Stimulated activated effector memory CD8-positive, alpha-beta T cell treated with anti-CD3 and anti-CD28 coated beads, Interleukin-12 subunit alpha, Interleukin-12 subunit beta, amount 100 ng/mL, for 72 hours (primary cell): ENCODE measurements at regions not wholly inside any gene's neighbourhood (a gene's known extent, or its start where the extent isn't known, plus 50 kb on each side); places are given as distances from the start of the nearest gene placed in this dataset.

Source experiments
- ATAC-seq: fragments of 150-1000 bp; cut with Tn5 transposase; 2 replicates; pipeline ENCODE4 v1.10.0; 2021
- DNase-seq, 2 donors: peaks; one replicate each; pipeline ENCODE4 v3.0.0; 2021 to 2022; ENCODE audit warnings: low spot score in 2 of 2
- H3K27ac Mint-ChIP-seq: one replicate; pipeline ENCODE4 v1.8.0; 2022; ENCODE audit warnings: mild to moderate bottlenecking, mixed read lengths
- H3K36me3 Mint-ChIP-seq: one replicate; pipeline ENCODE4 v1.8.0; 2022; ENCODE audit warnings: mild to moderate bottlenecking, mixed read lengths
- H3K4me1 Mint-ChIP-seq: one replicate; pipeline ENCODE4 v1.8.0; 2022; ENCODE audit warnings: mixed read lengths
- H3K4me3 Mint-ChIP-seq: one replicate; pipeline ENCODE4 v1.8.0; 2022; ENCODE audit warnings: mild to moderate bottlenecking, mixed read lengths
- H3K9me3 Mint-ChIP-seq: one replicate; pipeline ENCODE4 v1.8.0; 2022; ENCODE audit warnings: mixed read lengths

DNA sequence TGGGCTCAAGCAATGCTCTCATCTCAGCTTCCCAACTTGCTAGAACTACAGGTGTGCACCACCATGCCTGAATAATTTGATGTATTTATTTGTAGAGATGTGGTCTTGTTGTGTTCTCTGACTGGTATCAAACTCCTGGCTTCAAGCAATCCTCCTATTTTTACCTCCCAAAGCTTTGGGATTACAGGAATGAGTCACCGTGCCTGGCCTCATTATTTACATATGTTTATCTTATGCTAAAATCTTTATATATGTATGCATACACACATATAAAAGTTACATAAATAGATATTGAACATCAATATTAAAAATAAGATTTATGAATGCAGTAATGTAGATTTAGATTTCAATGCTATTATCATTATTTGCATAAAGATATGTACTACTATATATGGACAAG is 1634.5 kb upstream of the LRRTM3 start:
- Mint-ChIP-seq H3K36me3 (no peaks in the 10 kb centered on the region), H3K4me1 (no peaks in the 10 kb centered on the region), H3K4me3 (no peak overlapping the region), H3K27ac (no peak overlapping the region), H3K9me3 (peaks cover 13% of the 10 kb centered on the region)
- DNase-seq (no peak), ATAC-seq (no peak)

DNA sequence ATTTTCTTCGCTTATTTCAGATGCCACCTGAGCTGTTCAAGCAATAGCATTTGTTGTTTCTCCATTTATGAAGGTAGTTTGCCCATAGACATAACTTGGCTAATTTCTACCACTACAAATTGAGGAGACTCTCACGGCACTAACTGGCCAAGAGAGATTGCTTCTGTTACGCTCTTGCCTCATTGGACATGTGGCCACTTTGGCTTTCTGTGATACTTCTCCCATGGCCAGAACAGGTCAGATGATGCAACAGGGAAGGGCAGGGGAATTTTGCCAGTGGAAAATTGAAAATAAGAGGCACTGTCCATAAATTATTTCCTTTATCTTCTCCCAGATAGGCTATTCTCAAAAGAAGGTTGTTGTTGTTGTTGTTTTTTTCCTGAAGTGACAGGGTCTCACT is 1633.3 kb upstream of the LRRTM3 start:
- no peak for ATAC-seq
- H3K27ac Mint-ChIP-seq: no peak overlapping the region
- DNase-seq: no peak
- no peaks in the 10 kb centered on the region for H3K4me1 Mint-ChIP-seq
- H3K36me3 Mint-ChIP-seq: no peaks in the 10 kb centered on the region
- no peak overlapping the region for H3K4me3 Mint-ChIP-seq
- H3K9me3 Mint-ChIP-seq: peaks cover 8% of the 10 kb centered on the region

DNA sequence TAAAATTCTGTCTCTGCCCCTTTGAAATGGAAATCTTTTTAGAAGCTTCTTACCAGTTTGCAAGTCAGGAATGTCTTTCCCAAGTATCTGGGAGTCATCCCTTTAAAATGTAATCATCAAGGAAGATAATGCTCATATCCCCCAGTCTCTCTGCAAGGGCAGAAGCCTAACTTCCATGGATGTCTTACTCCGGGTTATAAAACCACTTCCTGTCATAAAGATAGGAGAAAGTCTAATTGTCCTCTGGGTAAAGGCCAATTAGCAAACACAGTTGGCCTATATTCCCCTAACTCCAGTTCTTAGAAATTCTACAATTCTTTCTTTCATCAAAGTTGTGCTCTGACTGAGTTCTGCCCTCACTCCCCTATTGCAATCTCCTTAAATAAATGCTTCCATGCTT is 1631.5 kb upstream of the LRRTM3 start:
- H3K9me3 Mint-ChIP-seq: peaks cover 8% of the 10 kb centered on the region
- H3K4me1 Mint-ChIP-seq: no peaks in the 10 kb centered on the region
- no peak for DNase-seq
- no peaks in the 10 kb centered on the region for H3K36me3 Mint-ChIP-seq
- ATAC-seq: no peak
- H3K27ac Mint-ChIP-seq: no peak overlapping the region
- H3K4me3 Mint-ChIP-seq: no peak overlapping the region

DNA sequence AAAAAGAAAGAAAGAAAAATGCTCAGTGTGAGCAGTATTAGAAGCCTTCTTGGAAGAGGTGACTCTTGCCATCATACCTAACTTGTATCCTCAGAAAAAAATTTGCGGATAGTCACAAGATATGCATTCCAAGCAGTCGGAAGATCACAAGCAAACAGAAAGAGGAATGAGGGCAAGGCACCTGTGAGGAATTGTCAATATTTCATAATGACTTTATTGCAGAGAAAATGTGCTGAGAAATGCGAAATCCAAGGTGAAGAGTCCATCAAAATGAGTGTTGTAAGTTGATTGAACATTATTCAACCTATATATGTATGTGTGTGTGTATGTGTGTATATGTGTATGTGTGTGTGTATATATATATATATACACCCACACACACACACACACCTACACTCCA is 1624.7 kb upstream of the LRRTM3 start:
- Mint-ChIP-seq H3K9me3 (peaks cover 10% of the 10 kb centered on the region), H3K4me1 (no peaks in the 10 kb centered on the region), H3K27ac (no peak overlapping the region), H3K36me3 (no peaks in the 10 kb centered on the region), H3K4me3 (no peak overlapping the region)
- DNase-seq (no peak), ATAC-seq (no peak)

DNA sequence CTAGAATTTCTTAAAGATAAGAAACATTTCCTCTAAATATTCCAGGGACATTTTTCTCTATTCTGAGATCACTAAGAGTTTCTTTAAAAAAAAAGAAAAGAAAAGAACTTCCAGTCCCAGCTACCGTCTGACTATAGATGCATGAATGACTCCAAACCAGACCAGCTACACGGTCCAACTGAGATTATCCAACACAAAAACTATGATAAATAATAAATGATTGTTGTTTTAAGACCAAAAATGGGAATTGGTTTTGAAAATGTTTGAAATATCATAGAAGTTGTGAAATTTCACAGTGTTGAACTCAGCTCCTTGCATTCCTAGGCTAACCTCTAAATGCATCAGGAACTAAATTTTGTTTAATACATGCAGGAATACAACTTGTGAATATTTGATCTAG is 1619.6 kb upstream of the LRRTM3 start:
- ATAC-seq (no peak), DNase-seq (no peak)
- Mint-ChIP-seq H3K27ac (no peak overlapping the region), H3K4me1 (no peaks in the 10 kb centered on the region), H3K9me3 (peaks cover 14% of the 10 kb centered on the region), H3K4me3 (no peak overlapping the region), H3K36me3 (no peaks in the 10 kb centered on the region)

DNA sequence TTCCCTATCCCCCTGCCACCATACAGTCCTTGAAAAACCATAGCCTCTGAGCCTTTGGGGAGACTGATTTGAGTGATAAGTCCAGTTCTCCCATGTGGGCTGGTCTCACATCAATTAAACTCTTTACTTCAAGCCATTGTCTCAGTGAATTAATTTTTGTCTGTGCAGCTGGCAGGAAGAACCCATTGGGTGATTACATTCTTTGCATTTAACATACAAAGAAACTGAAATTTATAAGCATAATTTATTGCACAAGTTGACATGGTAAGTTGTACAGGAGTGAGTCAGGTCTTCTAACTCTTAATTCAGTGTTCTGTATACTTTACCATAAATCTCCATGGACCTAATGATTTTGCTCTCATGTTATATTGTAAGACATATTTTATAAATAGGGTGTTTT is 1613.0 kb upstream of the LRRTM3 start:
- Mint-ChIP-seq H3K4me3 (no peak overlapping the region), H3K36me3 (no peaks in the 10 kb centered on the region), H3K9me3 (peaks cover 12% of the 10 kb centered on the region), H3K27ac (no peak overlapping the region), H3K4me1 (no peaks in the 10 kb centered on the region)
- ATAC-seq (no peak), DNase-seq (no peak)

DNA sequence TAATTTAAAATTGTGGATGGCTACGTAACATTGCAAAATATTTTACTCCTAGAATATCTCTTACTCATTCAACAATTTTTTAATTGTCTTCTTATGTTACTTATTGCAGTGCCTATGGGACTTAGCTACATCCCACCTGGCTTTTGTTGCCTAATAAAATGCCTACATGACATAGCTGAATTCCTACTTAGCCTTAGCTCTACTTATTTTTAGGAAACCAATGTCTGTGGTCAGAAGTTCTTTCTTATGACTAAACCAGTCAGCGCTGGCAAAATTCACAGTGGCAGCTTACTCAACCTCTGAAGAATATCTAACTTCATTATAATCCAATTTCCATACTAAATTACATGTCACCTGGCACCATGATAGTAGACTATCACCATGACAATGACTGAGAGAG is 1612.4 kb upstream of the LRRTM3 start:
- DNase-seq (no peak), ATAC-seq (no peak)
- H3K9me3 Mint-ChIP-seq: peaks cover 11% of the 10 kb centered on the region
- H3K27ac Mint-ChIP-seq: no peak overlapping the region
- H3K4me3 Mint-ChIP-seq: no peak overlapping the region
- no peaks in the 10 kb centered on the region for H3K4me1 Mint-ChIP-seq
- H3K36me3 Mint-ChIP-seq: no peaks in the 10 kb centered on the region

DNA sequence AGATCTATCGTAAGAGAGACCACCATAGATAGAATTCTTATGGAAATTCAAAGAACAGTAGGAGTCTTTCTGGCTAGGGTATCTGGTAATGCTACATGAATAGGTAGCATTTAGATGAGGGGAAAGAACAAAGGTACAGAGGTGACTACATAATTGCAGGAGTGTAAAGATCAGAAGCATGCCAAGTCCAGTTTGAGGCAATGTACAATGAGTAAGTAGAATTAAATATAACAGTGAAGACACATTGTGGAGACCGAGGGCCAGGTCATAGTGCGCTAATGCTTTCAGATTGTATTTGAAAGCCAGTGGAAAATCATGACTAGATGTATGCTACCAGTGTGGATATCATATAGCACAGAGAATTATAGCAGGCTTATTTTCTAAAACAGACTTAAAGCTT is 1611.6 kb upstream of the LRRTM3 start:
- H3K4me3 Mint-ChIP-seq: no peak overlapping the region
- no peaks in the 10 kb centered on the region for H3K4me1 Mint-ChIP-seq
- ATAC-seq: no peak
- DNase-seq: no peak
- peaks cover 8% of the 10 kb centered on the region for H3K9me3 Mint-ChIP-seq
- no peak overlapping the region for H3K27ac Mint-ChIP-seq
- H3K36me3 Mint-ChIP-seq: no peaks in the 10 kb centered on the region

DNA sequence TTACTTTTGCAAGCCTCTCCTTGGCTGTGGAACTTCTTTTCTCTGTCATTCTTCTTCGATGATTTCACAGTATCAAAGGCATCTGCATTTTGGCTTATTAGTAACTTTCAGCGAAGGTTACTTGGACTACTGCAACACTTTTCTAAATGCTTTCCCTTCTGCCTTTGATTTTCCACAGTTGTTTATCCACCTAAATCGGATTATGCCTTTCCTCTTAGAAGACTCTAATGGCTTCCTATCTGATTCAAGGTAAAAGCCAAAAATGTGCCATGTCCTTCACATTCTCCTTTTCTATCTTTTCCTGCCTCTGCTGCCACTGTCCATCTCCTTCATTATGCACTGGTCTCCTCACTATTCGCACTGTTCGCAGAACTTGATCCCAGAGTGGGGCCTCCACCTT is 1606.3 kb upstream of the LRRTM3 start:
- Mint-ChIP-seq H3K4me3 (no peak overlapping the region), H3K9me3 (peaks cover 16% of the 10 kb centered on the region), H3K36me3 (no peaks in the 10 kb centered on the region), H3K27ac (no peak overlapping the region), H3K4me1 (no peaks in the 10 kb centered on the region)
- DNase-seq: no peak
- no peak for ATAC-seq

DNA sequence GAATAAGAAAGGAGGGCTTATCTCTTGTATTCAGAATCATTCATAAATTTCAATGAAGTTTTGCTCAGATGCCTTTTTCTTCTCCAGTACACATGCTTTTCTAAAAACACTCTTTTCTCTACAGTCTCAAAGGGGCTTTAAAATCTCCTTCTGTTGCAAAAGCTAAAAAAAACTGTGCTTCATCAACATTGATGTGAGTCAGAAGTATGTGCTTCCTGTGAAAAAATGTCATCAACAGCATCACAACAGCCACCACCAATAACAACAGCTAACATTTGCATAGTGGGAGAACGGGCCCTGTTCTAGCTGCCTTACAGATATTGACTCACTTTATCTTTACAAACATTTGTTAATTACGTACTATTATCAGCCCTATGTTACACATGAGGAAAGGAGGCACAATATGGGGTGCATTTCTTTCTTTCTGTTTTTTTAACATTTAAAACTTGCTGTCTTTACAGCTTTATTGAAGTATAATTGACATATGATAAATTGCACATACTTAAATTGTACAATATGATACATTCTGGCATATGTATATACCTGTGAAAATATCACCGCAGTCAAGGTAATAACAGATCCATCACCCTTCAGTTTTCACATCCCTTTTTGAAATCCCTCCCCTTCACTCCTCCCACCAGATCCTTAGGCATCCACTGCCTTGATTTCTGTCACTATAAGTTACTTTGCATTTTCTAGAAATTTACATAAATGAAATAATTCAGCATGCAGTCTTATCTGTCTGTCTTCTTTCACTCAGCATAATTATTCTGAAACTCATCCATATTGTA is 1605.4 kb upstream of the LRRTM3 start:
- Mint-ChIP-seq H3K4me1 (no peaks in the 10 kb centered on the region), H3K4me3 (no peak overlapping the region), H3K27ac (no peak overlapping the region), H3K9me3 (peaks cover 12% of the 10 kb centered on the region), H3K36me3 (no peaks in the 10 kb centered on the region)
- ATAC-seq (no peak), DNase-seq (no peak)

DNA sequence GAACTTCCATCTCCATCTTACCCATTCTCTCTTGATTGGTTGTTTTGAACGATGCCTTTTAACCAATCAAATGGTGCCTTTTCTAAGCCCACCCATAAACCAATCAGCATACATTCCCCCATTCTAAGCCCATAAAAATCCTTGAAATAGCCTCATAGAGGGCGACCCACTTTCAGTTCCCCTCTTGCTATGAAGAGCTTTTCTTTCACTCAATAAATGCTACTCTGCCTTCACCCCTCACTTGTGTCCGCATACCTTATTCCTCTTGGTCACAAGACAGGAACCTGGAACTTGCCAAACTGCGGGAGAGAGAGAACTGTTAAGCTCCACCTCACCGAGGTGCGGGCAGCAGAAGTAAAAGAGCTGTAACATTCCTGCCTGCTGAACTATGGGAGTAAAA is 1602.0 kb upstream of the LRRTM3 start:
- Mint-ChIP-seq H3K36me3 (no peaks in the 10 kb centered on the region), H3K27ac (no peak overlapping the region), H3K4me3 (no peak overlapping the region), H3K9me3 (peaks cover 22% of the 10 kb centered on the region), H3K4me1 (no peaks in the 10 kb centered on the region)
- DNase-seq: no peak
- no peak for ATAC-seq

DNA sequence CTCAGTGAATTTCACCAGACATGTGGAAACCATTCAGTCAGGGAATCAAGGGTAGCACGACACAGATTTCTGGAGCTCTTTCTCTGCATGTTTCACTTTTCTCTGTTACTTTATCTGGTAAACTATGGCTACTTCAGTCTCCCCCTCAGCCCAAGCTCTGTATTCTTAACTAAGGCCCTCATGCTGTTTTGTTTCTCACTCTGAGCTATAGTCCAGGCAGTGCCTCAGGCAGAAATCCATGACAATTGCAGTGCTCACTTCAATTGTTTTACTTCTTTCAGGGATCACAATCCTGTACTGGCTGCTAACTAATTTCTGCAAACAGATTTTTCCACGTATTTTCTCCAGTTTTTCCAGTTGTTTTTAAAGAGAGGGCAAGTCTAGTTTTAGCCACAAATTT is 1599.9 kb upstream of the LRRTM3 start:
- no peak overlapping the region for H3K4me3 Mint-ChIP-seq
- H3K27ac Mint-ChIP-seq: no peak overlapping the region
- no peaks in the 10 kb centered on the region for H3K36me3 Mint-ChIP-seq
- ATAC-seq (no peak), DNase-seq (no peak)
- H3K9me3 Mint-ChIP-seq: peaks cover 23% of the 10 kb centered on the region
- no peaks in the 10 kb centered on the region for H3K4me1 Mint-ChIP-seq

DNA sequence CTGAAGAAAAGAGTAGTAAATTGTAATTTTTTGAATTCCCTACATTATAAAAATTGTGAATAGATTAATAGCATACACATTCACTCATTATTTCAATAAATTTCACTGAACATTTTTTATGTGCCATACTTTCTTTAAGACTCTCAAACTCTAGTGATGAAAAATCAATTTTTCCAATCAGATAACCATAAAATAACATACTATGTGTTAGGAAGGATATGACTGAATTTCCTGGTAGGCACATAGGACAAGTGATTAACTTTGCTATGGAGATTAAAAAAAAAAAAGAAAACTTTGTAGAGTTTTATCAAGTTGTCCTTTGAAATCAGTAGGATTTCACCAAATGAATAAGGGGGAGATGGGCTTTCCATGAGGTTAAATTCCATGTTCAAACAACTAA is 1597.3 kb upstream of the LRRTM3 start:
- peaks cover 25% of the 10 kb centered on the region for H3K9me3 Mint-ChIP-seq
- H3K4me3 Mint-ChIP-seq: no peak overlapping the region
- DNase-seq (no peak), ATAC-seq (no peak)
- no peak overlapping the region for H3K27ac Mint-ChIP-seq
- no peaks in the 10 kb centered on the region for H3K4me1 Mint-ChIP-seq
- no peaks in the 10 kb centered on the region for H3K36me3 Mint-ChIP-seq

DNA sequence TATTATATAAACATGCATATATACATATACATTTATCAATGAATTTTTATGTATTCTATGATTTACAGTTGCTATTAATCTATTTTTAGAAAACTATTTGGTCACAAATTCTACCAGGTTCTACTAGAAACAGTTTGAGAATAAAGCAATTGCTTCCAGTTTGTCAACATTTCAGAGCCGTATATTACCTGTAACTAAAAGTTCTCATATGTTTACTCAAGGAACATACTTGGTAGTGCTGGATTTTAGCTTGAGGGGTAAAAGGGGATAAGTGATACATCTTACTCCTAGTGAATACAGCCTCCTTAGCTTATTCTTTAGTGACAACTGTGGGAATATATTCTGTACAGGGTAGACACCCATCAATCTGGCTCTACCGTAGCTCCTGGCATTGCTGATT is 1590.5 kb upstream of the LRRTM3 start:
- Mint-ChIP-seq H3K36me3 (no peaks in the 10 kb centered on the region), H3K4me3 (no peak overlapping the region), H3K4me1 (no peaks in the 10 kb centered on the region), H3K27ac (no peak overlapping the region), H3K9me3 (peaks cover 11% of the 10 kb centered on the region)
- DNase-seq (no peak), ATAC-seq (no peak)

DNA sequence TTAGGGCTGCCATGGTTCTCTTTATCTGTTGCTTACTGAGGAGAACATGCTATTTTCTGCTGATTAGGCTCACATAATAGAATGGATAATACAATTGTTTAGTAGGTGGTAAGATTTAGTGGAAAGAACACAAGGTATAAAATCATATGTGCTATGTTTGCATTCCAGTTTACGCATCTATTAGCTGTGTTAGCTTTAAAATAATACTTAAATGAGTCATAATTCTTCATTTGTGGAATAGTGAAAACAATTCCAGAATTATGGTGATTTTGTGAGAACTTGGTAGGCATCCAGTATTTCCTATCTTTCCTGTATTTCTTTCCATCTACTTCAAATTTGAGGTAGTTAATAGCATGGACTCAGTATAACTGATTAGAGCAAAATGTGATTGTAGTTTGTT is 1585.5 kb upstream of the LRRTM3 start:
- Mint-ChIP-seq H3K4me3 (no peak overlapping the region), H3K36me3 (no peaks in the 10 kb centered on the region), H3K9me3 (peaks cover 5% of the 10 kb centered on the region), H3K4me1 (no peaks in the 10 kb centered on the region), H3K27ac (no peak overlapping the region)
- no peak for ATAC-seq
- DNase-seq: no peak

DNA sequence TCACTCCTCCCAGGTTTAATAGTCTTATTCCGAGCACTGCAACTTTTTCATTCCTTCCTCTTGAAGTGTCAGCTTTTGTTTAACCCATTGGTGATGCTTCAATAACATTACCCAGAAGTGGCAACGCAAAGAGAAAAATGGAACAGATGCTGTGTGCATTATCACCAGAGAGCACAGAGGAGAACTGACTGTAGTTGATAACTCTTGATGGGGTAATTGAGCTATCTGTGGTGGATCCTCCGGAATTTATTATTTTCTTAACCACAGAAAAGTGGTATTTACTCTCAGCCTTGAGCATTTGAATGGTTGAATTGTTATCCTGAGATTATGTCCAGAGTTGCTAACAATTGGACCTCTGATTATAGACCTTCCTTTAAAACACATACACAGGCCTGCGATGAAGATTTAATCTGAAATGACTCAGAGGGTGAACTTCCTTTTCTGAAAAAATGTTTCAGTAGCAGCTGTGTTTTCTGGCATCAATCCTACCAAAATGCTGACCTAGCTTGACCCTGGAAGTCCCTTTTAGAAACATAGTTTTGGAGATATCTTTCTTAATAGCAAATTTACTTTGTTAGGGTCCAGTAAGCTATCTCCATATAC is 1584.4 kb upstream of the LRRTM3 start:
- no peaks in the 10 kb centered on the region for H3K4me1 Mint-ChIP-seq
- no peak overlapping the region for H3K27ac Mint-ChIP-seq
- no peaks in the 10 kb centered on the region for H3K36me3 Mint-ChIP-seq
- no peak for DNase-seq
- no peak for ATAC-seq
- H3K9me3 Mint-ChIP-seq: peaks cover 5% of the 10 kb centered on the region
- H3K4me3 Mint-ChIP-seq: no peak overlapping the region
